ENCODE measurements at regions not wholly inside any gene's neighbourhood (a gene's known extent, or its start where the extent isn't known, plus 50 kb on each side); places are given as distances from the start of the nearest gene placed in this dataset.

DNA sequence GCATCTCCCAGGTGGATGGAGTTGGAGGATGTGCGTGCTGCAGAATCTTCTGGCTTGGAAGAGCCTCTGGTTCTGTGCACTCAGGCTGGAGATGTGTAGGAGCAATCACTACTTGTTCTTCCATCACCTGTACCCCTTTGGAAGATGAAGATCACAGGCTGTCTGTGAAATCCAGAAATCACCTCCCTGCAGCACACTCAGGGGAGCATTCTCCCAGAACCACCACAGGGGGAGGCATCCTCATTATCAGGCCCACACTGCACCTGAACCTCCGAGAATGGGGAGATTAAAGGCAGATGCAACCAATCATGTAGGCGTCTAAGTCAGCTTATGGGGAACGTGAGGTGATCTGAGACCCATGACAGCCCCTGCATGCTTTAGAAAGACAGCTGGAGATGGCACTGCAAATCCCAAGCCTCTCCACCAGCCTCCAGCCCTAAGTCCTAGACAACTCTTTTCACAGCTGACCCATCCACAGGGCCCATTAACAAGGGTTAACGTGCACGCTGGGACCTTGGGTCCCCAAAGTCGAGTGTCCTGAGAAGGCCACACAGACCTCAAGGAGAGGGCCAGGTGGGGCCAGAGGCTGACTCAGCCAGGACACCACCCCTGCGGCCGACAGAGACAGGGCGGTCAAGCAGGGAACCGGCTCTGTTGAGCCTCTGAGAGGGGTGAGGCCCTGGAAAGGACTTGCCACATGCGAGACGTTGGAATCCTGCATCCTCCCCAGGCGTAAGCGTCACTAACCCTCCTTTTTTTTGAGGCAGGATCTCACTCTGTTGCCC is 314.9 kb downstream of the EIPR1 start:
- no peak overlapping the region for H2BK5ac ChIP-seq (ENCODE audit: low read depth, low read length)
- no peak overlapping the region for H4K5ac ChIP-seq (ENCODE audit: insufficient read length, low read depth, low read length)
- H2BK12ac ChIP-seq (ENCODE audit: low read depth, low read length), result no peak overlapping the region
- WGBS, 2 experiments (ENCODE audit: extremely low coverage in 1 of 2, insufficient coverage in 1 of 2, insufficient read length in 1 of 2, insufficient replicate concordance in 2 of 2, low coverage in 1 of 2, low lambda C conversion rate in 2 of 2, missing lambda C conversion rate in 1 of 2), result 89% methylated on average over 15 of the region's 15 CpGs; no CpG with 5 or more reads in 1 of the 2 experiments
- no peak overlapping the region for H3K18ac ChIP-seq (ENCODE audit: extremely low read depth, low read length)
- no peak overlapping the region for H2AFZ ChIP-seq (ENCODE audit: low read length)
- CTCF ChIA-PET (ENCODE audit: partially characterized antibody), result no interaction called here
- no peak overlapping the region for H3K14ac ChIP-seq (ENCODE audit: insufficient read length)
- H2BK120ac ChIP-seq (replicated peaks; ENCODE audit: low read depth, low read length), result no peak overlapping the region
- no peak overlapping the region for H3K27ac ChIP-seq (ENCODE audit: low read depth, low read length)
- H3K79me2 ChIP-seq (ENCODE audit: control insufficient read depth in 1 of 2, insufficient read depth in 2 of 2, low read length in 2 of 2), result no peaks in the 10 kb centered on the region
- H3K27me3 ChIP-seq (replicated peaks in 1 of 4; ENCODE audit: control insufficient read depth in 3 of 4, extremely low read depth in 1 of 4, insufficient read depth in 3 of 4, low read length in 3 of 4), result no peaks in the 10 kb centered on the region
- no peak overlapping the region for H3K4ac ChIP-seq (replicated peaks; ENCODE audit: insufficient read length, low read depth, low read length)
- H2BK15ac ChIP-seq (ENCODE audit: low read length), result no peak overlapping the region
- POLR2A ChIA-PET (ENCODE audit: partially characterized antibody), result no interaction called here
- no peak overlapping the region for H2BK20ac ChIP-seq (ENCODE audit: low read length)
- DNase-seq (ENCODE audit: low read depth in 1 of 2, low spot score in 2 of 2) (no peak), FAIRE-seq (no peak)
- no peak overlapping the region for H4K8ac ChIP-seq (ENCODE audit: extremely low read depth, insufficient read depth, low read length)
- H3K79me1 ChIP-seq (ENCODE audit: low read depth, low read length), result no peaks in the 10 kb centered on the region; the same call in 1 of the 2 replicates
- no peaks in the 10 kb centered on the region for H4K20me1 ChIP-seq (replicated peaks in 1 of 2; ENCODE audit: control insufficient read depth in 1 of 2, insufficient read depth in 2 of 2, low read length in 2 of 2)
- H4K91ac ChIP-seq (replicated peaks; ENCODE audit: insufficient read length, low read length), result no peak overlapping the region
- H3K23ac ChIP-seq (ENCODE audit: insufficient read length), result no peak overlapping the region
- H3K36me3 ChIP-seq (ENCODE audit: control insufficient read depth in 2 of 4, insufficient read depth in 4 of 4, low read length in 3 of 4), result no peaks in the 10 kb centered on the region
- H2AK5ac ChIP-seq (ENCODE audit: low read depth, low read length), result no peak overlapping the region
- H3K56ac ChIP-seq (replicated peaks; ENCODE audit: insufficient read length, low read depth, low read length), result no peak overlapping the region
- H3K4me3 ChIP-seq (ENCODE audit: extremely low read depth in 1 of 4, insufficient read depth in 2 of 4, low read depth in 3 of 4, low read length in 4 of 4), result no peak overlapping the region
- peaks cover 0 to 7% (median 0%) of the 10 kb centered on the region in 4 experiments; a peak in 1 of 7 replicates for H3K4me1 ChIP-seq (replicated peaks in 1 of 4; ENCODE audit: control insufficient read depth in 3 of 4, insufficient read depth in 4 of 4, low read length in 3 of 4)
- no peak overlapping the region for H3K4me2 ChIP-seq (ENCODE audit: insufficient read depth in 1 of 2, low read depth in 2 of 2, low read length in 2 of 2)
- TF ChIP-seq RAD21 (IDR thresholded peaks at IDR 0.05 in 1 of 2, conservative IDR thresholded peaks at IDR 0.05 in 1 of 2; ENCODE audit: low read depth in 2 of 2, low read length in 2 of 2) (peak in 1 of 2 experiments; percentile 1; a peak in 2 of 4 replicates), EZH2 (IDR thresholded peaks at IDR 0.05; ENCODE audit: low read depth, low read length, severe bottlenecking) (no peak), CTCF (IDR thresholded peaks at IDR 0.05; ENCODE audit: control extremely low read depth in 1 of 3, insufficient read depth in 1 of 3, low read depth in 1 of 3, low read length in 3 of 3) (peak in 1 of 3 experiments; percentile 11; a peak in 1 of 4 replicates)
- H3K9ac ChIP-seq (replicated peaks in 1 of 4; ENCODE audit: extremely low read depth in 1 of 4, low read depth in 3 of 4, low read length in 3 of 4), result no peak overlapping the region
- peaks cover 2% of the 10 kb centered on the region; the same call in 1 of the 2 replicates for H3K23me2 ChIP-seq (ENCODE audit: low read depth, low read length)
- no peaks in the 10 kb centered on the region for H3K9me3 ChIP-seq (ENCODE audit: insufficient read depth in 2 of 2, low read depth in 1 of 2, low read length in 1 of 2)

Measured in H1 (cell line).